ENCODE measurements at regions not wholly inside any gene's neighbourhood (a gene's known extent, or its start where the extent isn't known, plus 50 kb on each side); places are given as distances from the start of the nearest gene placed in this dataset.

- no peak overlapping the region for H3K27ac Mint-ChIP-seq
- H3K9me3 Mint-ChIP-seq (ENCODE audit: insufficient read depth): no peaks in the 10 kb centered on the region
- ATAC-seq: no peak
- H3K4me1 Mint-ChIP-seq (ENCODE audit: low read depth): no peaks in the 10 kb centered on the region
- DNase-seq: no peak
- POLR2A ChIA-PET: no interaction called here
- CTCF ChIA-PET: no interaction called here
- no peak overlapping the region for H3K4me3 Mint-ChIP-seq
- no peaks in the 10 kb centered on the region for H3K27me3 Mint-ChIP-seq (ENCODE audit: low read depth)
- no peaks in the 10 kb centered on the region for H3K36me3 Mint-ChIP-seq (ENCODE audit: low read depth)
Measured at GRCh38 chr1:106619080-106619826, 437.2 kb upstream of the PRMT6 start.

- Mint-ChIP-seq H3K9me3 (ENCODE audit: insufficient read depth) (no peaks in the 10 kb centered on the region), H3K27me3 (ENCODE audit: low read depth) (no peaks in the 10 kb centered on the region), H3K4me1 (ENCODE audit: low read depth) (no peaks in the 10 kb centered on the region), H3K36me3 (ENCODE audit: low read depth) (no peaks in the 10 kb centered on the region), H3K4me3 (no peak overlapping the region), H3K27ac (no peak overlapping the region)
- ATAC-seq: no peak
- ChIA-PET CTCF (no interaction called here), POLR2A (no interaction called here)
- no peak for DNase-seq
Measured at GRCh38 chr1:106619827-106620134, 436.7 kb upstream of the PRMT6 start.

- no peak overlapping the region for H3K27ac Mint-ChIP-seq
- no peaks in the 10 kb centered on the region for H3K36me3 Mint-ChIP-seq (ENCODE audit: low read depth)
- CTCF ChIA-PET: no interaction called here
- no peaks in the 10 kb centered on the region for H3K27me3 Mint-ChIP-seq (ENCODE audit: low read depth)
- DNase-seq: no peak
- no peak overlapping the region for H3K4me3 Mint-ChIP-seq
- POLR2A ChIA-PET: no interaction called here
- no peaks in the 10 kb centered on the region for H3K9me3 Mint-ChIP-seq (ENCODE audit: insufficient read depth)
- no peaks in the 10 kb centered on the region for H3K4me1 Mint-ChIP-seq (ENCODE audit: low read depth)
- no peak for ATAC-seq
Measured at GRCh38 chr1:106620521-106620954, 435.9 kb upstream of the PRMT6 start.

GRCh38 chr1:106621853-106622252 lies 434.6 kb upstream of the PRMT6 start:
- H3K36me3 Mint-ChIP-seq (ENCODE audit: low read depth): no peaks in the 10 kb centered on the region
- H3K4me3 Mint-ChIP-seq: no peak overlapping the region
- ATAC-seq (no peak), DNase-seq (no peak)
- ChIA-PET CTCF (no interaction called here), POLR2A (no interaction called here)
- no peak overlapping the region for H3K27ac Mint-ChIP-seq
- H3K4me1 Mint-ChIP-seq (ENCODE audit: low read depth): no peaks in the 10 kb centered on the region
- H3K27me3 Mint-ChIP-seq (ENCODE audit: low read depth): no peaks in the 10 kb centered on the region
- no peaks in the 10 kb centered on the region for H3K9me3 Mint-ChIP-seq (ENCODE audit: insufficient read depth)

GRCh38 chr1:106637566-106637965 lies 418.9 kb upstream of the PRMT6 start:
- H3K9me3 Mint-ChIP-seq (ENCODE audit: insufficient read depth): no peaks in the 10 kb centered on the region
- H3K27ac Mint-ChIP-seq: no peak overlapping the region
- ChIA-PET POLR2A (no interaction called here), CTCF (no interaction called here)
- no peaks in the 10 kb centered on the region for H3K27me3 Mint-ChIP-seq (ENCODE audit: low read depth)
- DNase-seq: no peak
- H3K36me3 Mint-ChIP-seq (ENCODE audit: low read depth): no peaks in the 10 kb centered on the region
- no peak overlapping the region for H3K4me3 Mint-ChIP-seq
- no peaks in the 10 kb centered on the region for H3K4me1 Mint-ChIP-seq (ENCODE audit: low read depth)
- ATAC-seq: no peak

GRCh38 chr1:106646261-106646784 lies 410.2 kb upstream of the PRMT6 start:
- DNase-seq (no peak), ATAC-seq (no peak)
- ChIA-PET POLR2A (no interaction called here), CTCF (no interaction called here)
- Mint-ChIP-seq H3K9me3 (ENCODE audit: insufficient read depth) (no peaks in the 10 kb centered on the region), H3K4me1 (ENCODE audit: low read depth) (no peaks in the 10 kb centered on the region), H3K27me3 (ENCODE audit: low read depth) (no peaks in the 10 kb centered on the region), H3K4me3 (no peak overlapping the region), H3K36me3 (ENCODE audit: low read depth) (no peaks in the 10 kb centered on the region), H3K27ac (no peak overlapping the region)

GRCh38 chr1:106646816-106647215 lies 409.7 kb upstream of the PRMT6 start:
- ATAC-seq (no peak), DNase-seq (no peak)
- POLR2A ChIA-PET: no interaction called here
- Mint-ChIP-seq H3K27ac (no peak overlapping the region), H3K4me1 (ENCODE audit: low read depth) (no peaks in the 10 kb centered on the region), H3K9me3 (ENCODE audit: insufficient read depth) (no peaks in the 10 kb centered on the region), H3K4me3 (no peak overlapping the region), H3K27me3 (ENCODE audit: low read depth) (no peaks in the 10 kb centered on the region), H3K36me3 (ENCODE audit: low read depth) (no peaks in the 10 kb centered on the region)
- CTCF ChIA-PET: no interaction called here

- H3K4me3 Mint-ChIP-seq: no peak overlapping the region
- CTCF ChIA-PET: no interaction called here
- peaks cover 4% of the 10 kb centered on the region for H3K9me3 Mint-ChIP-seq (ENCODE audit: insufficient read depth)
- no peaks in the 10 kb centered on the region for H3K36me3 Mint-ChIP-seq (ENCODE audit: low read depth)
- ATAC-seq: no peak
- DNase-seq: no peak
- H3K27ac Mint-ChIP-seq: no peak overlapping the region
- H3K4me1 Mint-ChIP-seq (ENCODE audit: low read depth): no peaks in the 10 kb centered on the region
- POLR2A ChIA-PET: no interaction called here
- no peaks in the 10 kb centered on the region for H3K27me3 Mint-ChIP-seq (ENCODE audit: low read depth)
Measured at GRCh38 chr1:106651028-106651762, 405.3 kb upstream of the PRMT6 start.

- no peak overlapping the region for H3K27ac Mint-ChIP-seq
- no peak for DNase-seq
- H3K36me3 Mint-ChIP-seq (ENCODE audit: low read depth): no peaks in the 10 kb centered on the region
- POLR2A ChIA-PET: no interaction called here
- no peaks in the 10 kb centered on the region for H3K4me1 Mint-ChIP-seq (ENCODE audit: low read depth)
- no peaks in the 10 kb centered on the region for H3K27me3 Mint-ChIP-seq (ENCODE audit: low read depth)
- CTCF ChIA-PET: no interaction called here
- no peak overlapping the region for H3K4me3 Mint-ChIP-seq
- ATAC-seq: no peak
- H3K9me3 Mint-ChIP-seq (ENCODE audit: insufficient read depth): peaks cover 11% of the 10 kb centered on the region
Measured at GRCh38 chr1:106659490-106660244, 396.8 kb upstream of the PRMT6 start.

GRCh38 chr1:106675558-106675957 lies 380.9 kb upstream of the PRMT6 start:
- Mint-ChIP-seq H3K9me3 (ENCODE audit: insufficient read depth) (no peaks in the 10 kb centered on the region), H3K4me3 (no peak overlapping the region), H3K36me3 (ENCODE audit: low read depth) (no peaks in the 10 kb centered on the region), H3K4me1 (ENCODE audit: low read depth) (no peaks in the 10 kb centered on the region), H3K27me3 (ENCODE audit: low read depth) (no peaks in the 10 kb centered on the region), H3K27ac (no peak overlapping the region)
- ChIA-PET CTCF (no interaction called here), POLR2A (no interaction called here)
- no peak for DNase-seq
- ATAC-seq: no peak

GRCh38 chr1:106676021-106676420 lies 380.5 kb upstream of the PRMT6 start:
- H3K4me3 Mint-ChIP-seq: no peak overlapping the region
- H3K27me3 Mint-ChIP-seq (ENCODE audit: low read depth): no peaks in the 10 kb centered on the region
- no peaks in the 10 kb centered on the region for H3K36me3 Mint-ChIP-seq (ENCODE audit: low read depth)
- H3K4me1 Mint-ChIP-seq (ENCODE audit: low read depth): no peaks in the 10 kb centered on the region
- H3K9me3 Mint-ChIP-seq (ENCODE audit: insufficient read depth): no peaks in the 10 kb centered on the region
- ChIA-PET POLR2A (no interaction called here), CTCF (no interaction called here)
- no peak for ATAC-seq
- no peak for DNase-seq
- H3K27ac Mint-ChIP-seq: no peak overlapping the region

GRCh38 chr1:106677181-106677580 lies 379.3 kb upstream of the PRMT6 start:
- H3K4me3 Mint-ChIP-seq: no peak overlapping the region
- DNase-seq (no peak), ATAC-seq (no peak)
- H3K27me3 Mint-ChIP-seq (ENCODE audit: low read depth): no peaks in the 10 kb centered on the region
- H3K36me3 Mint-ChIP-seq (ENCODE audit: low read depth): no peaks in the 10 kb centered on the region
- no peaks in the 10 kb centered on the region for H3K9me3 Mint-ChIP-seq (ENCODE audit: insufficient read depth)
- ChIA-PET POLR2A (no interaction called here), CTCF (no interaction called here)
- no peaks in the 10 kb centered on the region for H3K4me1 Mint-ChIP-seq (ENCODE audit: low read depth)
- no peak overlapping the region for H3K27ac Mint-ChIP-seq

Measured in activated CD8-positive, alpha-beta T cell treated with anti-CD3 and anti-CD28 coated beads, Interleukin-2, amount 10 ng/mL, durations not matched to agents 7 days and 5 days (primary cell).